Trophoblast cell (in vitro differentiated cells and primary cell): ENCODE measurements at regions not wholly inside any gene's neighbourhood (a gene's known extent, or its start where the extent isn't known, plus 50 kb on each side); places are given as distances from the start of the nearest gene placed in this dataset.

Experiments used
- DNase-seq, 2 donors: peaks; one replicate each; pipeline ENCODE4 v3.0.0-alpha.2; 2016
- H2AFZ ChIP-seq: 2 replicates; pipeline ENCODE4 v1.6.1; 2013; ENCODE audit warnings: low read length, moderate library complexity, mild to moderate bottlenecking; ENCODE audit not compliant: insufficient read depth, poor library complexity
- H2AK5ac ChIP-seq: 2 replicates; pipeline ENCODE4 v1.6.1; 2013; ENCODE audit warnings: mild to moderate bottlenecking, low read length
- H2BK120ac ChIP-seq: 2 replicates; pipeline ENCODE4 v1.6.1; 2013; ENCODE audit warnings: low read length, mild to moderate bottlenecking, moderate library complexity; ENCODE audit not compliant: insufficient read depth, poor library complexity
- H2BK12ac ChIP-seq: 2 replicates; pipeline ENCODE4 v1.6.1; 2013; ENCODE audit warnings: mild to moderate bottlenecking, low read length, moderate library complexity
- H2BK5ac ChIP-seq: 2 replicates; pipeline ENCODE4 v1.6.1; 2013; ENCODE audit warnings: low read length, low read depth, moderate library complexity, mild to moderate bottlenecking; ENCODE audit not compliant: poor library complexity
- H3K14ac ChIP-seq: 2 replicates; pipeline ENCODE4 v1.6.1; 2013; ENCODE audit warnings: mild to moderate bottlenecking, low read length
- H3K18ac ChIP-seq: 2 replicates; pipeline ENCODE4 v1.6.1; 2013; ENCODE audit warnings: mild to moderate bottlenecking, low read length
- H3K23ac ChIP-seq: 2 replicates; pipeline ENCODE4 v1.6.1; 2013; ENCODE audit warnings: low read length
- H3K27ac ChIP-seq: 2 replicates; pipeline ENCODE4 v1.5.1; 2013; ENCODE audit warnings: low read depth, mild to moderate bottlenecking, inconsistent platforms, low read length, moderate library complexity
- H3K27me3 ChIP-seq: 2 replicates; pipeline ENCODE4 v1.6.1; 2013; ENCODE audit warnings: inconsistent platforms, mild to moderate bottlenecking, low read length, moderate library complexity; ENCODE audit not compliant: insufficient read depth
- H3K36me3 ChIP-seq, 2 experiments: 1 replicate in 1 of 2; 2 replicates in 1 of 2; pipeline ENCODE4 v1.6.1; 2013; ENCODE audit warnings: low read length in 2 of 2, mild to moderate bottlenecking in 2 of 2, moderate library complexity in 1 of 2; ENCODE audit not compliant: insufficient read depth in 2 of 2, control insufficient read depth in 1 of 2
- H3K4ac ChIP-seq: 2 replicates; pipeline ENCODE4 v1.6.1; 2013; ENCODE audit warnings: low read depth, mild to moderate bottlenecking, low read length, moderate library complexity
- H3K4me1 ChIP-seq, 2 experiments: 1 replicate in 1 of 2; 2 replicates in 1 of 2; pipeline ENCODE4 v1.6.1; 2013; ENCODE audit warnings: low read length in 2 of 2, mild to moderate bottlenecking in 2 of 2, moderate library complexity in 1 of 2; ENCODE audit not compliant: insufficient read depth in 2 of 2, control insufficient read depth in 1 of 2
- H3K4me2 ChIP-seq: 2 replicates; pipeline ENCODE4 v1.6.1; 2013; ENCODE audit warnings: inconsistent platforms, mild to moderate bottlenecking, low read length, moderate library complexity
- H3K4me3 ChIP-seq: 2 replicates; pipeline ENCODE4 v1.5.1; 2013; ENCODE audit warnings: mild to moderate bottlenecking, low read depth, low read length, inconsistent platforms
- H3K79me1 ChIP-seq: one replicate; pipeline ENCODE4 v1.6.1; 2013; ENCODE audit warnings: low read length
- H3K79me2 ChIP-seq: 2 replicates; pipeline ENCODE4 v1.6.1; 2013; ENCODE audit warnings: low read length, mild to moderate bottlenecking; ENCODE audit not compliant: control insufficient read depth, insufficient read depth, poor library complexity
- H3K9ac ChIP-seq: 2 replicates; pipeline ENCODE4 v1.6.1; 2013; ENCODE audit warnings: mild to moderate bottlenecking, low read length
- H3K9me3 ChIP-seq: 2 replicates; pipeline ENCODE4 v1.6.1; 2013; ENCODE audit warnings: low read depth, mild to moderate bottlenecking, control low read depth, inconsistent platforms, low read length; ENCODE audit not compliant: insufficient read depth
- H4K12ac ChIP-seq: 2 replicates; pipeline ENCODE4 v1.6.1; 2013; ENCODE audit warnings: low read depth, mild to moderate bottlenecking, low read length, moderate library complexity
- H4K8ac ChIP-seq: 2 replicates; pipeline ENCODE4 v1.6.1; 2013; ENCODE audit warnings: low read depth, mild to moderate bottlenecking, low read length, moderate library complexity
- H4K91ac ChIP-seq: one replicate; pipeline ENCODE4 v1.6.1; 2013; ENCODE audit warnings: low read depth, mild to moderate bottlenecking, low read length, moderate library complexity
- WGBS: extraction: QIAGEN DNeasy Blood & Tissue Kit; methylation state at CpG from one replicate; pipeline ENCODE4 v1.1.7; 2013; ENCODE audit warnings: missing lambda C conversion rate; ENCODE audit not compliant: insufficient read length, insufficient coverage; ENCODE audit errors: extremely low coverage; 5-methylcytosine and 5-hydroxymethylcytosine counted together

GRCh38 chr4:134328741-134329140 lies 127.2 kb upstream of the PABPC4L start:
- no peak overlapping the region for H3K23ac ChIP-seq
- no peaks in the 10 kb centered on the region for H3K4me1 ChIP-seq
- H2BK12ac ChIP-seq, result no peak overlapping the region
- H2BK120ac ChIP-seq, result no peak overlapping the region
- no peak for DNase-seq
- no peak overlapping the region for H4K12ac ChIP-seq
- no peaks in the 10 kb centered on the region for H3K79me1 ChIP-seq
- H3K79me2 ChIP-seq, result no peaks in the 10 kb centered on the region
- H2BK5ac ChIP-seq, result no peak overlapping the region
- no peak overlapping the region for H3K9ac ChIP-seq
- H3K9me3 ChIP-seq, result no peaks in the 10 kb centered on the region
- H3K36me3 ChIP-seq, result no peaks in the 10 kb centered on the region
- no peak overlapping the region for H3K27ac ChIP-seq
- no peak overlapping the region for H2AK5ac ChIP-seq
- no peaks in the 10 kb centered on the region for H3K27me3 ChIP-seq
- no peak overlapping the region for H3K14ac ChIP-seq
- no peak overlapping the region for H3K4me2 ChIP-seq
- no peak overlapping the region for H3K4ac ChIP-seq
- no peak overlapping the region for H3K18ac ChIP-seq
- no CpG with 5 or more reads among the region's 9 CpGs for WGBS
- no peak overlapping the region for H2AFZ ChIP-seq
- H4K91ac ChIP-seq, result no peak overlapping the region
- no peak overlapping the region for H3K4me3 ChIP-seq
- no peak overlapping the region for H4K8ac ChIP-seq

GRCh38 chr4:134327274-134328122 lies 125.9 kb upstream of the PABPC4L start:
- Histone ChIP-seq H4K91ac (no peak overlapping the region), H3K4me3 (no peak overlapping the region), H4K8ac (no peak overlapping the region), H2BK12ac (no peak overlapping the region), H3K23ac (no peak overlapping the region), H4K12ac (no peak overlapping the region), H3K4ac (no peak overlapping the region), H3K9ac (no peak overlapping the region), H3K27me3 (no peaks in the 10 kb centered on the region), H3K9me3 (no peaks in the 10 kb centered on the region), H2AK5ac (no peak overlapping the region), H2BK5ac (no peak overlapping the region), H3K18ac (no peak overlapping the region), H3K79me2 (no peaks in the 10 kb centered on the region), H3K79me1 (no peaks in the 10 kb centered on the region), H3K36me3 (no peaks in the 10 kb centered on the region), H3K14ac (no peak overlapping the region), H3K27ac (no peak overlapping the region), H2AFZ (no peak overlapping the region), H3K4me2 (no peak overlapping the region), H2BK120ac (no peak overlapping the region), H3K4me1 (no peaks in the 10 kb centered on the region)
- no peak for DNase-seq
- WGBS, result no CpG with 5 or more reads among the region's 41 CpGs

DNA sequence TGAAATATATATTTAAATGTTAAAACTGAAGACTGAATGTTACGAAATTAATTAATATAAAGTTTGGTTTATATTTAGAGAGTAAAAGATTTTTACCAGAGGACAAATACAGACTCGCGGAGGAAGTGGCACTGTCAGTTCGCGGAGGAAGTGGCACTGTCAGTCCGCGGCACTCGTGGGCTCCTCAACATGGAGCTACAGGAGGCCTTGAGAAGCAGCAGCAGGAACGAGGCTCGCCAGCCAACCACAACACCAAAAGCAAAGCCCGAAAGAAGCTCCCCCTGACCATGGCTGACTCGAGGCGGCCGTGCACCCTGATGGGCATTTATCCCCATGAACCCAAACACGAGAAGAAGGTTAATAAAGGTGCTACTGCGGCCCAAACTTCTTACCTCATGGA lies 125.3 kb upstream of the PABPC4L start:
- H3K4me2 ChIP-seq, result no peak overlapping the region
- 100% methylated on average over 1 of the region's 16 CpGs for WGBS

DNA sequence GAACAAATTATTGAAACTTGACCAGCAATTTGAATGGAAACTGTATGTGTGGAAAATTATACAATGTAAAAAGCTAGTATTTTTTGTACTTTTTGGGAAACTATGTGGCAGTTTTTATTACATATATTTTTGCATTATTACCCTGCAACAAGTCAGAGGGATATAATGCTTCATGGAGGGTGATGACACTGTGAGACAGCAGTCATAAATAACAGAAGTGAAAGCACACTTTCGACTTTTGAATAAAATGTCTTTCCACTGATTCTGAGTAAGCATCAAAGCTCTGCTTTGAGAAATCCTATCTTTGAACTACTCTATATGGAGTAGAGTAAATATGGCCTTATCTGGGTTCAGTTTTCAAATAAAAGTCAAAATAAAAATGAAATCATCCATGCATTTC lies 122.6 kb upstream of the PABPC4L start:
- no peak overlapping the region for H3K4ac ChIP-seq
- H4K12ac ChIP-seq, result no peak overlapping the region
- no peak overlapping the region for H3K14ac ChIP-seq
- no peaks in the 10 kb centered on the region for H3K79me1 ChIP-seq
- no peak overlapping the region for H2BK12ac ChIP-seq
- no peak overlapping the region for H2BK120ac ChIP-seq
- H2BK5ac ChIP-seq, result no peak overlapping the region
- no peaks in the 10 kb centered on the region for H3K9me3 ChIP-seq
- H3K9ac ChIP-seq, result no peak overlapping the region
- WGBS, result no CpG with 5 or more reads among the region's 1 CpG
- H4K8ac ChIP-seq, result no peak overlapping the region
- no peaks in the 10 kb centered on the region for H3K27me3 ChIP-seq
- no peaks in the 10 kb centered on the region for H3K79me2 ChIP-seq
- no peak overlapping the region for H3K4me3 ChIP-seq
- no peak overlapping the region for H3K4me2 ChIP-seq
- H3K18ac ChIP-seq, result no peak overlapping the region
- H4K91ac ChIP-seq, result no peak overlapping the region
- no peak overlapping the region for H2AFZ ChIP-seq
- H2AK5ac ChIP-seq, result no peak overlapping the region
- H3K27ac ChIP-seq, result no peak overlapping the region
- no peak for DNase-seq
- no peaks in the 10 kb centered on the region for H3K36me3 ChIP-seq
- no peak overlapping the region for H3K23ac ChIP-seq
- H3K4me1 ChIP-seq, result no peaks in the 10 kb centered on the region

More for the DNA sequence above, 125.3 kb upstream of the PABPC4L start:
- no peak for DNase-seq
- H3K18ac ChIP-seq, result no peak overlapping the region
- H3K14ac ChIP-seq, result no peak overlapping the region
- no peak overlapping the region for H3K4ac ChIP-seq
- H3K79me1 ChIP-seq, result no peaks in the 10 kb centered on the region
- no peak overlapping the region for H2AFZ ChIP-seq
- no peaks in the 10 kb centered on the region for H3K79me2 ChIP-seq
- no peak overlapping the region for H2AK5ac ChIP-seq
- H3K4me3 ChIP-seq, result no peak overlapping the region
- H3K23ac ChIP-seq, result no peak overlapping the region
- no peak overlapping the region for H3K9ac ChIP-seq
- no peaks in the 10 kb centered on the region for H3K4me1 ChIP-seq
- no peaks in the 10 kb centered on the region for H3K27me3 ChIP-seq
- no peaks in the 10 kb centered on the region for H3K36me3 ChIP-seq
- H3K27ac ChIP-seq, result no peak overlapping the region
- H2BK120ac ChIP-seq, result no peak overlapping the region
- H2BK5ac ChIP-seq, result no peak overlapping the region
- no peak overlapping the region for H2BK12ac ChIP-seq
- H3K9me3 ChIP-seq, result no peaks in the 10 kb centered on the region
- no peak overlapping the region for H4K91ac ChIP-seq
- H4K12ac ChIP-seq, result no peak overlapping the region
- H4K8ac ChIP-seq, result no peak overlapping the region
